K562 (cell line): ENCODE measurements at regions not wholly inside any gene's neighbourhood (a gene's known extent, or its start where the extent isn't known, plus 50 kb on each side); places are given as distances from the start of the nearest gene placed in this dataset.

ENCODE experiments used
- ATAC-seq: fragments of 200-7000 bp; cut with Tn5 transposase; 3 replicates; pipeline ENCODE4 v1.9.1; 2020; ENCODE audit warnings: moderate library complexity
- BruUV-seq: library from RNA; stranded (reverse); fragments of 400-500 nt; replicated peaks from 2 replicates; lab custom pipeline; 2021; lab: Mats Ljungman, UMichigan
- CTCF ChIA-PET: fragments of 300-600 bp; formaldehyde crosslinking; extraction: SDS; loops from one replicate; lab custom pipeline; 2021; ENCODE audit warnings: low intra/inter-chr PET ratio; lab: Yijun Ruan, JAX
- POLR2A ChIA-PET: fragments of 300-600, 350-650 bp; sonication (Branson Sonifier 250); formaldehyde crosslinking; extraction: SDS; loops from one replicate; lab custom pipeline; 2021; ENCODE audit warnings: antibody characterized with exemption, inconsistent platforms; lab: Yijun Ruan, JAX
- DNase-seq, 4 experiments: peaks; one replicate each; pipeline versions ENCODE4 v3.0.0 to v3.0.0-alpha.2; 2011 to 2018; ENCODE audit warnings: low spot score in 3 of 4, mixed read lengths in 3 of 4; ENCODE audit errors: extremely low read depth in 1 of 4
- FAIRE-seq: peaks from 2 replicates; lab custom pipeline; 2011; peaks lifted over from hg19 to GRCh38; lab: Jason Lieb, UNC
- H2AFZ ChIP-seq: 2 replicates; pipeline ENCODE4 v1.6.0; 2011; ENCODE audit warnings: low read depth, low read length, control low read depth, inconsistent platforms
- H3K27ac ChIP-seq: fragments of 200-600 bp; 3 replicates; pipeline ENCODE4 v1.8.0; 2011; ENCODE audit warnings: low read depth, mild to moderate bottlenecking, control low read depth, inconsistent platforms, low read length, moderate library complexity, mixed read lengths; ENCODE audit errors: extremely low read depth
- H3K27me3 ChIP-seq, 2 experiments: fragments of 300-600 bp in 1 of 2; 2 replicates in 1 of 2; 3 replicates in 1 of 2; pipeline versions ENCODE4 v1.6.0 to v1.8.0; 2011; ENCODE audit warnings: inconsistent platforms in 2 of 2, low read length in 2 of 2, mild to moderate bottlenecking in 1 of 2, mixed read lengths in 1 of 2, moderate library complexity in 1 of 2; ENCODE audit not compliant: control insufficient read depth in 2 of 2, insufficient read depth in 2 of 2
- H3K36me3 ChIP-seq: fragments of 300-600 bp; 3 replicates; pipeline ENCODE4 v1.8.0; 2011; ENCODE audit warnings: mild to moderate bottlenecking, low read length, inconsistent platforms; ENCODE audit not compliant: control insufficient read depth, insufficient read depth
- H3K4me1 ChIP-seq, 2 experiments: fragments of 200-600 bp in 1 of 2; replicated peaks in 1 of 2; 2 replicates in 1 of 2; 3 replicates in 1 of 2; pipeline versions ENCODE4 v1.5.1 to v1.8.0; 2011; ENCODE audit warnings: inconsistent platforms in 2 of 2, low read length in 2 of 2, mild to moderate bottlenecking in 1 of 2, mixed read lengths in 1 of 2, moderate library complexity in 1 of 2; ENCODE audit not compliant: control insufficient read depth in 2 of 2, insufficient read depth in 2 of 2
- H3K4me2 ChIP-seq: 2 replicates; pipeline ENCODE4 v1.6.1; 2011; ENCODE audit warnings: low read length, control low read depth, inconsistent platforms, mixed read lengths; ENCODE audit not compliant: insufficient read depth
- H3K4me3 ChIP-seq: fragments of 200-600 bp; sonication (generic), shearing (Covaris generic); 2 replicates; pipeline ENCODE4 v1.5.1; 2016; ENCODE audit warnings: control low read depth, inconsistent platforms
- H3K79me2 ChIP-seq: fragments of 200-600 bp; 3 replicates; pipeline ENCODE4 v1.8.0; 2011; ENCODE audit warnings: low read length, inconsistent platforms; ENCODE audit not compliant: control insufficient read depth, insufficient read depth
- H3K9ac ChIP-seq, 2 experiments: 2 replicates each; pipeline versions ENCODE4 v1.6.0 to v1.6.1; 2011; ENCODE audit warnings: low read depth in 2 of 2, low read length in 2 of 2, control low read depth in 1 of 2, inconsistent platforms in 1 of 2, mild to moderate bottlenecking in 1 of 2, mixed read lengths in 1 of 2; ENCODE audit not compliant: insufficient read depth in 1 of 2
- H3K9me1 ChIP-seq: one replicate; pipeline ENCODE4 v1.6.0; 2011; ENCODE audit warnings: inconsistent platforms, mild to moderate bottlenecking, low read length, moderate library complexity; ENCODE audit not compliant: control insufficient read depth, insufficient read depth
- H3K9me3 ChIP-seq: replicated peaks from 2 replicates; pipeline ENCODE4 v1.5.1; 2011; ENCODE audit warnings: low read depth, low read length, inconsistent platforms; ENCODE audit not compliant: control insufficient read depth, insufficient read depth
- H4K20me1 ChIP-seq: replicated peaks from 2 replicates; pipeline ENCODE4 v1.6.1; 2011; ENCODE audit warnings: low read length, inconsistent platforms, mixed read lengths; ENCODE audit not compliant: control insufficient read depth, insufficient read depth
- ARID1B ChIP-seq: fragments of 450-650 bp; IDR thresholded peaks from 2 replicates; pipeline ENCODE4 v1.6.1; 2016; ENCODE audit warnings: antibody characterized with exemption, mild to moderate bottlenecking, inconsistent platforms
- CHCHD3 ChIP-seq: fragments of 250-450 bp; sonication (Bioruptor Pico); IDR thresholded peaks from 2 replicates; pipeline ENCODE4 v2.1.2; 2022; ENCODE audit warnings: mild to moderate bottlenecking
- KDM5B ChIP-seq: fragments of 200-600 bp; sonication (generic); IDR thresholded peaks from 2 replicates; pipeline ENCODE4 v1.6.1; 2012; ENCODE audit warnings: low read depth, mild to moderate bottlenecking, moderate library complexity, low read length, control low read depth, inconsistent platforms; ENCODE audit not compliant: insufficient replicate concordance
- KLF13 ChIP-seq: fragments of 450-650 bp; IDR thresholded peaks from 2 replicates; pipeline ENCODE4 v1.6.1; 2016; ENCODE audit warnings: missing genetic modification characterization, low read depth, mild to moderate bottlenecking, missing compliant biosample characterization, moderate library complexity, borderline replicate concordance
- LARP7 ChIP-seq: fragments of 450-650 bp; IDR thresholded peaks from 2 replicates; pipeline ENCODE4 v1.6.1; 2016
- MTF1 ChIP-seq: fragments of 250-450 bp; sonication (Bioruptor Pico); IDR thresholded peaks from 2 replicates; pipeline ENCODE4 v1.9.0; 2021; ENCODE audit warnings: moderate library complexity, mild to moderate bottlenecking, inconsistent platforms, borderline replicate concordance
- SMAD1 ChIP-seq: fragments of 150-350 bp; IDR thresholded peaks from 2 replicates; pipeline ENCODE4 v1.6.1; 2014; ENCODE audit warnings: low read length, low read depth; ENCODE audit not compliant: partially characterized antibody
- SUPT5H ChIP-seq: fragments of 450-650 bp; IDR thresholded peaks from 2 replicates; pipeline ENCODE4 v1.6.1; 2016
- TSC22D4 ChIP-seq: fragments of 450-650 bp; IDR thresholded peaks from 2 replicates; pipeline ENCODE4 v1.6.1; 2016; ENCODE audit warnings: missing genetic modification characterization, missing biosample characterization, control low read depth
- ZNF311 ChIP-seq: fragments of 250-450 bp; sonication (Bioruptor Pico); IDR thresholded peaks from 2 replicates; pipeline ENCODE4 v1.4.0; 2020; ENCODE audit warnings: mild to moderate bottlenecking, moderate library complexity
- ZNF778 ChIP-seq: fragments of 450-650 bp; formaldehyde crosslinking; IDR thresholded peaks from 2 replicates; pipeline ENCODE4 v1.4.0; 2020; ENCODE audit warnings: mild to moderate bottlenecking, moderate library complexity
- whole genome bisulfite sequencing: fragments of 100-300 bp; shearing (Covaris generic); methylation state at CpG from one replicate; pipeline ENCODE4 v1.1.6; 2016; ENCODE audit warnings: low coverage, mixed read lengths; ENCODE audit not compliant: insufficient coverage; ENCODE audit errors: missing lambda C conversion rate; 5-methylcytosine and 5-hydroxymethylcytosine counted together
- in situ Hi-C: fragments of 300-500 bp; cut with MboI; formaldehyde crosslinking; loops from 4 replicates; pipeline ENCODE4 v1.15.0; 2018; ENCODE audit warnings: inconsistent platforms, mixed read lengths
- intact Hi-C: fragments of 100-400 bp; cut with micrococcal nuclease; formaldehyde crosslinking; loops from 2 replicates; pipeline ENCODE4 v1.14.2; 2022
- TF ChIP-seq, protein P1 (sequence below): fragments of 250-450 bp; sonication (Bioruptor Pico); IDR thresholded peaks from 2 replicates; pipeline ENCODE4 v1.4.0; 2020; ENCODE audit warnings: borderline replicate concordance
- TF ChIP-seq, protein P2 (sequence below): fragments of 450-650 bp; formaldehyde crosslinking; conservative IDR thresholded peaks from 2 replicates; pipeline ENCODE4 v1.4.0; 2022; ENCODE audit warnings: mild to moderate bottlenecking, missing genetic modification characterization
- TF ChIP-seq, protein P3 (sequence below): sonication (generic); formaldehyde crosslinking; IDR thresholded peaks from 2 replicates; pipeline ENCODE4 v1.5.0; 2020; ENCODE audit warnings: missing genetic modification reagents

DNA sequence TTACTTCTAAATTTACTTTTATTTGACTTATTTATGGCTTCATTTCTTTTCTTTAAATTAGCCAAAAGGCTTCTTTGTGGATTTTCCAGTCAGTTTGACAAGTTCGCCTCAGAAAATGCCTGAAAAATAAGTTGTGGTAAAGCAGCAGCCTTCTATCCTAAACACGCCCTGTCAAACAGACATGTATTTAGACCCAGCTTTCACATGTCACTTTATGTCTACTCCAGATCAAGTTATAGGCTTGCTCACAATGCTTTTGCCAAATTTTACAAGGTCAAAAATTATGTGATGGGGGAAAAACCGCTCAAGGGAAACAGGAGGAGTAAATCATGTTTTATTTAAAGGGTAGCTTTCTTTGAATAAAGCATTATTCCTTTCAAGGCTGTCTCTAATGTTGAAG, 615.0 kb downstream of the HDGFL1 start:
- ChIA-PET POLR2A (no interaction called here), CTCF (no interaction called here)
- no peak for TF ChIP-seq SUPT5H
- TF ChIP-seq, protein P1, sequence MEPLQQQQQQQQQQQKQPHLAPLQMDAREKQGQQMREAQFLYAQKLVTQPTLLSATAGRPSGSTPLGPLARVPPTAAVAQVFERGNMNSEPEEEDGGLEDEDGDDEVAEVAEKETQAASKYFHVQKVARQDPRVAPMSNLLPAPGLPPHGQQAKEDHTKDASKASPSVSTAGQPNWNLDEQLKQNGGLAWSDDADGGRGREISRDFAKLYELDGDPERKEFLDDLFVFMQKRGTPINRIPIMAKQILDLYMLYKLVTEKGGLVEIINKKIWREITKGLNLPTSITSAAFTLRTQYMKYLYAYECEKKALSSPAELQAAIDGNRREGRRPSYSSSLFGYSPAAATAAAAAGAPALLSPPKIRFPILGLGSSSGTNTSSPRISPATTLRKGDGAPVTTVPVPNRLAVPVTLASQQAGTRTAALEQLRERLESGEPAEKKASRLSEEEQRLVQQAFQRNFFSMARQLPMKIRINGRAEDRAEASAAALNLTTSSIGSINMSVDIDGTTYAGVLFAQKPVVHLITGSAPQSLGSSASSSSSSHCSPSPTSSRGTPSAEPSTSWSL, result no peak
- no peak for TF ChIP-seq ZNF778 (CRISPR knock-in tag)
- TF ChIP-seq MTF1 (CRISPR knock-in tag), result no peak
- no peak for TF ChIP-seq ARID1B
- TF ChIP-seq LARP7, result no peak
- TF ChIP-seq, protein P2, sequence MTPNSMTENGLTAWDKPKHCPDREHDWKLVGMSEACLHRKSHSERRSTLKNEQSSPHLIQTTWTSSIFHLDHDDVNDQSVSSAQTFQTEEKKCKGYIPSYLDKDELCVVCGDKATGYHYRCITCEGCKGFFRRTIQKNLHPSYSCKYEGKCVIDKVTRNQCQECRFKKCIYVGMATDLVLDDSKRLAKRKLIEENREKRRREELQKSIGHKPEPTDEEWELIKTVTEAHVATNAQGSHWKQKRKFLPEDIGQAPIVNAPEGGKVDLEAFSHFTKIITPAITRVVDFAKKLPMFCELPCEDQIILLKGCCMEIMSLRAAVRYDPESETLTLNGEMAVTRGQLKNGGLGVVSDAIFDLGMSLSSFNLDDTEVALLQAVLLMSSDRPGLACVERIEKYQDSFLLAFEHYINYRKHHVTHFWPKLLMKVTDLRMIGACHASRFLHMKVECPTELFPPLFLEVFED (CRISPR knock-in tag), result no peak
- TF ChIP-seq KLF13, result no peak
- TF ChIP-seq CHCHD3 (CRISPR knock-in tag), result no peak
- TF ChIP-seq TSC22D4 (tag), result no peak
- TF ChIP-seq KDM5B, result no peak
- TF ChIP-seq, protein P3, sequence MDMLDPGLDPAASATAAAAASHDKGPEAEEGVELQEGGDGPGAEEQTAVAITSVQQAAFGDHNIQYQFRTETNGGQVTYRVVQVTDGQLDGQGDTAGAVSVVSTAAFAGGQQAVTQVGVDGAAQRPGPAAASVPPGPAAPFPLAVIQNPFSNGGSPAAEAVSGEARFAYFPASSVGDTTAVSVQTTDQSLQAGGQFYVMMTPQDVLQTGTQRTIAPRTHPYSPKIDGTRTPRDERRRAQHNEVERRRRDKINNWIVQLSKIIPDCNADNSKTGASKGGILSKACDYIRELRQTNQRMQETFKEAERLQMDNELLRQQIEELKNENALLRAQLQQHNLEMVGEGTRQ, result no peak
- no peak for TF ChIP-seq ZNF311
- no peak for TF ChIP-seq SMAD1
- Histone ChIP-seq H3K36me3 (no peaks in the 10 kb centered on the region), H3K27ac (no peak overlapping the region), H3K27me3 (no peaks in the 10 kb centered on the region), H2AFZ (no peak overlapping the region), H3K9me3 (no peaks in the 10 kb centered on the region; the same call in none of the 2 replicates), H4K20me1 (no peaks in the 10 kb centered on the region), H3K4me3 (no peak overlapping the region), H3K4me2 (no peak overlapping the region), H3K9ac (no peak overlapping the region), H3K9me1 (no peaks in the 10 kb centered on the region), H3K79me2 (no peaks in the 10 kb centered on the region), H3K4me1 (no peaks in the 10 kb centered on the region)
- in situ Hi-C loops, result no loop called here
- intact Hi-C loops, result no loop called here
- FAIRE-seq (no peak), ATAC-seq (no peak), DNase-seq (no peak)
- no TSS peak for BruUV-seq
- WGBS, result 0% methylated on average over 3 of the region's 3 CpGs
